HPDE6-E6E7 (cell line): ENCODE measurements at regions not wholly inside any gene's neighbourhood (a gene's known extent, or its start where the extent isn't known, plus 50 kb on each side); places are given as distances from the start of the nearest gene placed in this dataset.
"Not testable (repeated sequence)": the region's sequence is repeated elsewhere in the genome, so short reads cannot be mapped to it uniquely, and the experiment has no call there.

Source experiments
- DNase-seq: peaks from one replicate; pipeline ENCODE4 v3.0.0; 2011; ENCODE audit warnings: missing footprints; ENCODE audit errors: extremely low spot score

GRCh38 chr22:22193923-22194322 is 50.7 kb upstream of the VPREB1 start:
- no peak for DNase-seq

- not testable (repeated sequence) for DNase-seq
Observed at GRCh38 chr22:22193462-22193861, 51.1 kb upstream of the VPREB1 start.

- not testable (repeated sequence) for DNase-seq
Observed at GRCh38 chr22:22193006-22193405, 51.6 kb upstream of the VPREB1 start.

- DNase-seq, result not testable (repeated sequence)
Observed at GRCh38 chr22:22189796-22190195, 54.8 kb upstream of the VPREB1 start.

- not testable (repeated sequence) for DNase-seq
Observed at GRCh38 chr22:22187863-22188262, 56.7 kb upstream of the VPREB1 start.

- DNase-seq, result no peak
Observed at GRCh38 chr22:22187299-22187698, 57.3 kb upstream of the VPREB1 start.

GRCh38 chr22:22185844-22186499 is 58.6 kb upstream of the VPREB1 start:
- no peak for DNase-seq

GRCh38 chr22:22185217-22185616 is 59.4 kb upstream of the VPREB1 start:
- DNase-seq, result no peak

GRCh38 chr22:22184277-22184807 is 60.2 kb upstream of the VPREB1 start:
- no peak for DNase-seq

GRCh38 chr22:22182990-22183264 is 61.7 kb upstream of the VPREB1 start:
- no peak for DNase-seq

- no peak for DNase-seq
Observed at GRCh38 chr22:22182218-22182989, 62.2 kb upstream of the VPREB1 start.

- no peak for DNase-seq
Observed at GRCh38 chr22:22181341-22181850, 63.2 kb upstream of the VPREB1 start.

GRCh38 chr22:22180738-22181285 is 63.8 kb upstream of the VPREB1 start:
- no peak for DNase-seq

GRCh38 chr22:22179858-22180257 is 64.7 kb upstream of the VPREB1 start:
- no peak for DNase-seq

- DNase-seq, result no peak
Observed at GRCh38 chr22:22178992-22179391, 65.6 kb upstream of the VPREB1 start.

- no peak for DNase-seq
Observed at GRCh38 chr22:22178355-22178965, 66.1 kb upstream of the VPREB1 start.

GRCh38 chr22:22176929-22177616 is 67.5 kb upstream of the VPREB1 start:
- DNase-seq, result no peak

- DNase-seq, result not testable (repeated sequence)
Observed at GRCh38 chr22:22172896-22173628, 71.5 kb upstream of the VPREB1 start.

- no peak for DNase-seq
Observed at GRCh38 chr22:22171357-22172218, 73.0 kb upstream of the VPREB1 start.

GRCh38 chr22:22169923-22170322 is 74.7 kb upstream of the VPREB1 start:
- DNase-seq, result no peak
